Ishikawa (cell line): ENCODE measurements at regions not wholly inside any gene's neighbourhood (a gene's known extent, or its start where the extent isn't known, plus 50 kb on each side); places are given as distances from the start of the nearest gene placed in this dataset.

Source experiments
- CEBPB ChIP-seq: IDR thresholded peaks from 2 replicates; pipeline ENCODE4 v1.6.1; 2012
- CREB1 ChIP-seq: IDR thresholded peaks from 2 replicates; pipeline ENCODE4 v1.6.1; 2012; ENCODE audit warnings: low read depth
- EGR1 ChIP-seq: IDR thresholded peaks from 2 replicates; pipeline ENCODE4 v1.6.1; 2012
- EP300 ChIP-seq: IDR thresholded peaks from 2 replicates; pipeline ENCODE4 v1.6.1; 2012; ENCODE audit warnings: borderline replicate concordance
- FOXM1 ChIP-seq: IDR thresholded peaks from 2 replicates; pipeline ENCODE4 v1.6.1; 2012; ENCODE audit warnings: low read depth, borderline replicate concordance
- MAX ChIP-seq: IDR thresholded peaks from 2 replicates; pipeline ENCODE4 v1.6.1; 2012
- RAD21 ChIP-seq: IDR thresholded peaks from 2 replicates; pipeline ENCODE4 v1.6.1; 2012; ENCODE audit warnings: low read depth
- REST ChIP-seq: IDR thresholded peaks from 2 replicates; pipeline ENCODE4 v1.6.1; 2012; ENCODE audit warnings: low read depth, mild to moderate bottlenecking
- TAF1 ChIP-seq: IDR thresholded peaks from 2 replicates; pipeline ENCODE4 v1.6.1; 2012; ENCODE audit warnings: low read depth, mild to moderate bottlenecking
- TEAD4 ChIP-seq: IDR thresholded peaks from 2 replicates; pipeline ENCODE4 v1.6.1; 2012
- YY1 ChIP-seq: IDR thresholded peaks from 2 replicates; pipeline ENCODE4 v1.6.1; 2012; ENCODE audit warnings: low read depth
- ZBTB7A ChIP-seq: IDR thresholded peaks from 2 replicates; pipeline ENCODE4 v1.6.1; 2012; ENCODE audit warnings: low read depth

- no peak for TF ChIP-seq REST
- TF ChIP-seq ZBTB7A = no peak
- TF ChIP-seq TAF1 = no peak
- no peak for TF ChIP-seq EP300
- no peak for TF ChIP-seq FOXM1
- no peak for TF ChIP-seq MAX
- TF ChIP-seq EGR1 = no peak
- no peak for TF ChIP-seq RAD21
- no peak for TF ChIP-seq CEBPB
- no peak for TF ChIP-seq CREB1
- no peak for TF ChIP-seq TEAD4
- TF ChIP-seq YY1 = no peak
These were observed 115.9 kb upstream of the RPS6KA2 start for GRCh38 chr6:166742981-166743380.
